NOMO-1 (cell line): ENCODE measurements at regions not wholly inside any gene's neighbourhood (a gene's known extent, or its start where the extent isn't known, plus 50 kb on each side); places are given as distances from the start of the nearest gene placed in this dataset.

Experiments
- DNase-seq, 2 experiments: peaks; one replicate each; lab custom pipeline; 2025; ENCODE audit not compliant: unreplicated experiment in 2 of 2; lab: John Stamatoyannopoulos, UW

- peak; percentile 44 to 65 for DNase-seq
Measured at GRCh38 chr2:128623776-128624761, 305.4 kb upstream of the HS6ST1 start.

GRCh38 chr2:128624956-128625355 is 306.3 kb upstream of the HS6ST1 start:
- DNase-seq = no peak

- no peak for DNase-seq
Measured at GRCh38 chr2:128625421-128625820, 306.8 kb upstream of the HS6ST1 start.

- DNase-seq = no peak
Measured at GRCh38 chr2:128625963-128626759, 307.5 kb upstream of the HS6ST1 start.

- DNase-seq = no peak
Measured at GRCh38 chr2:128626760-128627511, 308.3 kb upstream of the HS6ST1 start.

GRCh38 chr2:128628206-128628605 is 309.5 kb upstream of the HS6ST1 start:
- DNase-seq = no peak

- no peak for DNase-seq
Measured at GRCh38 chr2:128628996-128629395, 310.3 kb upstream of the HS6ST1 start.

- DNase-seq = no peak
Measured at GRCh38 chr2:128630974-128631697, 312.5 kb upstream of the HS6ST1 start.

- no peak for DNase-seq
Measured at GRCh38 chr2:128631698-128632500, 313.2 kb upstream of the HS6ST1 start.

- DNase-seq = no peak
Measured at GRCh38 chr2:128632501-128632800, 313.8 kb upstream of the HS6ST1 start.

- DNase-seq = no peak
Measured at GRCh38 chr2:128633501-128633900, 314.8 kb upstream of the HS6ST1 start.

GRCh38 chr2:128635361-128635900 is 316.8 kb upstream of the HS6ST1 start:
- DNase-seq = no peak

GRCh38 chr2:128636802-128637147 is 318.1 kb upstream of the HS6ST1 start:
- DNase-seq = no peak

- no peak for DNase-seq
Measured at GRCh38 chr2:128637481-128638155, 318.9 kb upstream of the HS6ST1 start.

GRCh38 chr2:128638341-128639119 is 319.9 kb upstream of the HS6ST1 start:
- DNase-seq = peak; percentile 37 to 40

GRCh38 chr2:128639120-128639477 is 320.4 kb upstream of the HS6ST1 start:
- no peak for DNase-seq

GRCh38 chr2:128639693-128640092 is 321.0 kb upstream of the HS6ST1 start:
- no peak for DNase-seq

GRCh38 chr2:128640166-128640844 is 321.6 kb upstream of the HS6ST1 start:
- DNase-seq = no peak
